ENCODE measurements at regions not wholly inside any gene's neighbourhood (a gene's known extent, or its start where the extent isn't known, plus 50 kb on each side); places are given as distances from the start of the nearest gene placed in this dataset.
"Not testable (repeated sequence)": the region's sequence is repeated elsewhere in the genome, so short reads cannot be mapped to it uniquely, and the experiment has no call there.

GRCh38 chr1:187734427-187734826 is 905.7 kb downstream of the PLA2G4A start:
- no peak for DNase-seq

- no peak for DNase-seq
Observed at GRCh38 chr1:187744665-187745064, 915.9 kb downstream of the PLA2G4A start.

DNA sequence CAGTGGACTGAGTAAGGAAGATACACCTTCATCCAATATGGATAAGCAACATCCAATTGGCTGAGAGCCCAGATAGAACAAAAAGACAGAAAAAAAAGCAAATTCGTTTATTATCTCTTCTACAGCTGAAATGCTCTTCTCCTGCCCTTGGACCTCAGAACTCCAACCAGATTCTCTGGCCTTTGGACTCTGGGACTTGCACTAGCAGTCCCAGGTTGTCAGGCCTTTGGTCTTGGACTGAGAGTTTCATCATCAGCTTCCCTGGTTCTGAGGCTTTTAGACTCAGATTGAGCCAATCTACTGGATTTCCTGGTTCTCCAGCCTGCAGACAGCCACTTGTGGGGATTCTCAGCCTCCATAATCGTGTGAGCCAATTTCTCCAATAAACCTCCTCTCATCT is 926.8 kb downstream of the PLA2G4A start:
- DNase-seq: no peak

GRCh38 chr1:187756684-187757083 is 927.9 kb downstream of the PLA2G4A start:
- not testable (repeated sequence) for DNase-seq

GRCh38 chr1:187759825-187760333 is 931.1 kb downstream of the PLA2G4A start:
- no peak for DNase-seq

GRCh38 chr1:187762118-187762517 is 933.4 kb downstream of the PLA2G4A start:
- no peak for DNase-seq

DNA sequence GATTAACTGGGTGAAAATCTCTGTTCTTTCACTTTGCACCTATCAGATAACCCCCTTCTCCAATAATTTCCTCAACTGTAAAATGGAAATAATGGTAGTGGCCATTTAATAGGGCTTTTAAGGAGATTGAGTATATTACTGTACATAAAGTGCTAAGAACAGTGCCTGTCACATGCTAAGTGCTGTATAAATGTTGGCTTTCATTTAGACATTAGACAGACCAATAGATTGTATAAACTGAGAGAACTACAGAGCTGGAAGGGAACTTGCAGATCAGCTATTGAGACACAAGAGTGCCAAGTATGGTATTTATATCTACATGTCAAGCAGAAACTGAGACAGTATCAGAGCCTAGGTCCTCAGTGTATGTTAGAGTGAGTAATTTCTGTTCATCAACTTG is 934.7 kb downstream of the PLA2G4A start:
- no peak for DNase-seq

- DNase-seq: no peak
Observed at GRCh38 chr1:187763976-187764375, 935.2 kb downstream of the PLA2G4A start.

- DNase-seq: no peak
Observed at GRCh38 chr1:187771396-187771795, 942.6 kb downstream of the PLA2G4A start.

GRCh38 chr1:187773168-187773567 is 944.4 kb downstream of the PLA2G4A start:
- no peak for DNase-seq

DNA sequence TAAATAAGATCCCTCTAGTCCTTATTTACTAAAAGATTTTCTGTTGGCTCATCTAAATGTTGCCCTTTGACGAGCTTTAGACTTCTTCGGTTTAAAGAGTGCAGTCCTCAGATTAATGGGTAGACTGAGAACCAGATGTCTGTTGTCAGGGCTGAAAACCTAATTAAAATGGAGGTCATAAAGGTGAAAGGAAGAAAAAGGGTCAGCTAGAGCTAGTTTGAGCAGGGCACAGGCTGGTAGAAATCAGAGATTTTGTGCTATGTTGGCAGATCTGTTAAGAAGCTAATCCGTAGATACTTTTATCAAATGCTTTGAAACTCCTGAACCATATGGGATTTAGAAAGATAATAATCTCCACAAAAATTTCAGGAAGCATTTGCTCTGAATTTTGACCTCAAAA is 959.0 kb downstream of the PLA2G4A start:
- DNase-seq: no peak

GRCh38 chr1:187788718-187789117 is 960.0 kb downstream of the PLA2G4A start:
- DNase-seq: no peak

GRCh38 chr1:187790724-187791123 is 962.0 kb downstream of the PLA2G4A start:
- no peak for DNase-seq

DNA sequence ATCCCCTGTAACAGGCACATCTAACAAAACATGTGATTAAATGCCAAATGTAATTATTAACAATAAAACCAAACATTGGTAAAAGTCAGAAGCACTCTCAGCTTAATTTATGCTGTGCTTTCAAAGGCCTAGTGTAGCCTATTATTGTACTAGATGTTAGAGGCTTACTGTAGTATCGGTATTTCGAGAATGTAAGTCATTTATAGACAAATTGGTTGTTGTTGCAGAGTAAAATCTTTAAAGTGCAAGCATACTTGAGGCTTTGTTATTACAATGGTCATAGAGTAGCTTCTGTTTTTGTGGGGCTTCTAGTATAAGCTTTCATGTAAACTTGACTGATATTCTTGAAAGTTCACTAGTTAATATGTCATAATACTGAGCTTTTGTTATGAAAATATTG is 965.8 kb downstream of the PLA2G4A start:
- no peak for DNase-seq

DNA sequence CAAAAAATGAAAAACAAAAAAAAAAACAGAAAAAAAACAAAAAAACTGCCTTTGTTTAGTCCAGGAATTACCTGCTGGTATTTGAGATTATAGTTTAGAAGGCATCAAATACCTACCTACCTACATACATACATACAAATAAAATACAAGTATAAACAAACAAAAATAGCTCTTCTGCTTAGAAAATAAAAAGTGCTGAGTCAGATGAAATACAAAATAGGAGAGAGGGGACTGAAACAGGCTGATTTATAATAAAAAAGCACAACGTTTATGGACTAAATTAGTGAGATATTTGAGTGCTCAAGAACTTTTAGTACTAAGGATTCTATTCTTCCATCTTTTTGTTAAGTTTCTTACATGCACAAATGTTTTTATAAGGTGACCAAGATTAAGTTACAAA is 980.8 kb downstream of the PLA2G4A start:
- no peak for DNase-seq

- DNase-seq: no peak
Observed at GRCh38 chr1:187816646-187817045, 987.9 kb downstream of the PLA2G4A start.

DNA sequence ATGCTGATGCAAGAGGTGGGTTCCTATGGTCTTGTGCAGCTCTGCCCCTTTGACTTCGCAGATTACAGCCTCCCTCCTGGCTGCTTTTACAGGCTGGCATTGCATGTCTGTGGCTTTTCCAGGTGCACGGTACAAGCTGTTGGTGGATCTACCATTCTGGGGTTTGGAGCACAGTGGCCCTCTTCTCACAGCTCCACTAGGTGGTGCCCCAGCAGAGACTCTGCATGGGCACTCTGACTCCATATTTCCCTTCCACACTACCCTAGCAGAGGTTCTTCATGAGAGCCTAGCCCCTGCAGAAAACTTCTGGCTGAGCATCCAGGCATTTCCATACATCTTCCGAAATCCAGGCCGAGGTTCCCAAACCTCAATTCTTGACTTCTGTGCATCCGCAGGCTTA is 989.0 kb downstream of the PLA2G4A start:
- DNase-seq: no peak

DNA sequence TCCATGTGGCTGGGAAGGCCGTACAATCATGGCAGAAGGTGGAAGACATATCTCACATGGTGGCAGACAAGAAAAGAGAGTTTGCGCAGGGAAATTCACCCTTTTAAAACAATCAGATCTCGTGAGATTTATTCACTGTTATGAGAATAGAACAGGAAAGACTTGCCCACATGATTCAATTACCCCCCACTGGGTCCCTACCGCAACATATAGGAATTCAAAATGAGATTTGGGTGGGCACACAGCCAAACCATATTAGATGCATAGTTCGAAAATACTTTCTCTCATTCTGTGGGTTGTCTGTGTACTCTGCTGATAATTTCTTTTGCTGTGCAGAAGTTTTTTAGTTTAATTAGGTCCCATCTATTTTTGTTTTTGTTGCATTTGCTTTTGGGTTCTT is 990.3 kb downstream of the PLA2G4A start:
- DNase-seq: no peak

- DNase-seq: no peak
Observed at GRCh38 chr1:187836557-187836956, 1007.8 kb downstream of the PLA2G4A start.

- DNase-seq: no peak
Observed at GRCh38 chr1:187837787-187838186, 1009.0 kb downstream of the PLA2G4A start.

GRCh38 chr1:187838335-187839293 is 1009.9 kb downstream of the PLA2G4A start:
- DNase-seq: no peak

DNA sequence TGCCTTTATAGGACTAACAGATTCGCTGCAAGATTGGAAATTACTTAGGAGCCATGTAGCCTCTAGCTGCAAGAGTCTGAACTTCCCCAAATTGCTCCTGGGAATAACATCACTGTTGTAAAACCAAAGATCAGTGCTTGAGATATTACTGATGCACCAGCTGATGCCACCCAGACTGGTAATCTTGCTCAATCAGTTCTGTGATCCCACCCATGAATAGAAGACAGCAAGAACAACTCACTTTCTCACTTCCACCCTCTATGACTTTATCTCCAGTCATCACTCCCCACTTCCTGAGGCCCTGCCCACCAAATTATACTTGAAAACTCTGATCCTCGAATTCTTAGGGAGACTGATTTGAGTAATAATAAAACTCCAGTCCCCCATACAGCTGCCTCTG is 1011.1 kb downstream of the PLA2G4A start:
- no peak for DNase-seq

- no peak for DNase-seq
Observed at GRCh38 chr1:187840557-187840956, 1011.8 kb downstream of the PLA2G4A start.

DNA sequence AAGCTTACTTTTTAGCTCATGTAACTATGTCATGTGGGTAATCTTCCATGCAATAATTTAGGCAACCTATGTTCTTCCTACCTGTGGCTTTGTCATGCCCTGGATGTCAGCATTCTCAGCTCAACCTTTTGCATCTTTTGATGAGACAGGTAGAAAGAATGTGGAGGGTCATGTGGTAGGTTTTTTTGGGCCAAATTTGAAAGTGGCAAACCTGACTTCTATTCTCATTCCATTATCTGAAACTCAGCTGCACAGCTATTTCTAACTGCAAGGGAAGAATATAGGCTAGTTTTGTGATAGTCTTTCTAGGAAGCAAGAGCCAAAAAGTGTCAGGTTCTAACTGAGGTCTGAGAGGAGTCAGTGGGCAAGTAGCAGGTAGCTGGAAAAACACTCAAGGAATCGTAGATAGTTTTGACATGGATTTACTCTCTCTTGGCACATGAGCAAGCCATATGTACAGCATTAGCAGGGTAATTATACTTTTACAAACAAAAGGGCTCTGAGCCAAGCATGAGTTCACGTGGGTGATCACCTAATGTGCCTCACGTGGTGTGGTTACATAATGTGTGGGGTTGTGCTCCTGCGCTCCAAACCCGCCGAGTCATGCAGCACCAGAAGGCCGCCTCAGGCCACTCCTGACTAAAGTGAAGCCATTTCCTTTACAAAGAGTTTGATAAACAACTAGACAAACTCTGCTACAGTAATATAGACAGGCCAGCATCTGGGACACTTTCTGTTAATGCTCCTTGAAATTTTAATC is 1013.8 kb downstream of the PLA2G4A start:
- DNase-seq: no peak

Data from inflammatory macrophage (primary cell).